ENCODE measurements at regions not wholly inside any gene's neighbourhood (a gene's known extent, or its start where the extent isn't known, plus 50 kb on each side); places are given as distances from the start of the nearest gene placed in this dataset.

- Histone ChIP-seq H3K9me1 (ENCODE audit: control insufficient read depth, insufficient read depth, low read length) (no peaks in the 10 kb centered on the region), H4K20me1 (replicated peaks; ENCODE audit: control insufficient read depth, insufficient read depth, low read length) (no peaks in the 10 kb centered on the region; the same call in 1 of the 2 replicates), H2AFZ (ENCODE audit: low read depth, low read length) (no peak overlapping the region), H3K27me3 (ENCODE audit: control insufficient read depth in 2 of 2, insufficient read depth in 2 of 2, low read length in 2 of 2) (peaks cover 0 to 37% of the 10 kb centered on the region in 2 experiments; a peak in 3 of 5 replicates), H3K4me2 (ENCODE audit: insufficient read depth, low read length) (no peak overlapping the region), H3K27ac (ENCODE audit: extremely low read depth, low read depth, low read length) (no peak overlapping the region), H3K79me2 (ENCODE audit: control insufficient read depth, insufficient read depth, low read length) (no peaks in the 10 kb centered on the region), H3K36me3 (ENCODE audit: control insufficient read depth, insufficient read depth, low read length) (no peaks in the 10 kb centered on the region), H3K4me1 (replicated peaks in 1 of 2; ENCODE audit: control insufficient read depth in 2 of 2, insufficient read depth in 2 of 2, low read length in 2 of 2) (no peaks in the 10 kb centered on the region), H3K9me3 (replicated peaks; ENCODE audit: control insufficient read depth, insufficient read depth, low read depth, low read length) (no peaks in the 10 kb centered on the region), H3K4me3 (no peak overlapping the region), H3K9ac (ENCODE audit: insufficient read depth in 1 of 2, low read depth in 2 of 2, low read length in 2 of 2) (no peak overlapping the region)
- ChIA-PET POLR2A (interaction anchor here (0.9 kb wide), 1 partner anchor 22 kb away, joined by 3 read pairs; no protein-coding TSS in a partner anchor), CTCF (ENCODE audit: low intra/inter-chr PET ratio) (no interaction called here)
- BruUV-seq (replicated peaks): no TSS peak
- ATAC-seq: no peak
- intact Hi-C loops (cut with micrococcal nuclease): no loop called here
- in situ Hi-C loops (cut with MboI): no loop called here
- TF ChIP-seq POU5F1 (IDR thresholded peaks at IDR 0.05; ENCODE audit: borderline replicate concordance, low read depth, low read length, partially characterized antibody) (no peak), VEZF1 (CRISPR knock-in tag; IDR thresholded peaks at IDR 0.05) (no peak), MYC (IDR thresholded peaks at IDR 0.05; ENCODE audit: low read depth, low read length) (no peak), MYC (CRISPR knock-in tag; IDR thresholded peaks at IDR 0.05; ENCODE audit: borderline replicate concordance, low read depth) (no peak), MBD2 (IDR thresholded peaks at IDR 0.05; ENCODE audit: borderline replicate concordance, low read depth) (no peak), ELF1 (tag; IDR thresholded peaks at IDR 0.05) (no peak), KLF10 (CRISPR knock-in tag; IDR thresholded peaks at IDR 0.05) (no peak), ZKSCAN1 (IDR thresholded peaks at IDR 0.05; ENCODE audit: low read depth, low read length) (no peak), HLTF (IDR thresholded peaks at IDR 0.05) (no peak), NCOA6 (IDR thresholded peaks at IDR 0.05) (no peak), NFE2 (IDR thresholded peaks at IDR 0.05; ENCODE audit: low read depth) (no peak), GMEB1 (CRISPR knock-in tag; IDR thresholded peaks at IDR 0.05) (no peak), CBX5 (IDR thresholded peaks at IDR 0.05; ENCODE audit: borderline replicate concordance, low read depth) (no peak), CBX3 (IDR thresholded peaks at IDR 0.05; ENCODE audit: borderline replicate concordance in 1 of 2, low read length in 2 of 2) (no peak), SAFB2 (IDR thresholded peaks at IDR 0.05; ENCODE audit: borderline replicate concordance, low read depth, low read length, severe bottlenecking) (no peak)
- DNase-seq (ENCODE audit: extremely low read depth in 1 of 4, low spot score in 3 of 4): no peak
- 0% methylated on average over 7 of the region's 7 CpGs for WGBS (ENCODE audit: insufficient coverage, low coverage, missing lambda C conversion rate)
- no peak for FAIRE-seq
Observed at GRCh38 chr10:44593952-44594351, 209.1 kb upstream of the CXCL12 start.

Data from K562 (cell line).